M059J (cell line): ENCODE measurements at regions not wholly inside any gene's neighbourhood (a gene's known extent, or its start where the extent isn't known, plus 50 kb on each side); places are given as distances from the start of the nearest gene placed in this dataset.
"Not testable (repeated sequence)": the region's sequence is repeated elsewhere in the genome, so short reads cannot be mapped to it uniquely, and the experiment has no call there.

Source experiments
- DNase-seq: peaks from one replicate; pipeline ENCODE4 v3.0.0-alpha.2; 2012; ENCODE audit warnings: low read depth

DNA sequence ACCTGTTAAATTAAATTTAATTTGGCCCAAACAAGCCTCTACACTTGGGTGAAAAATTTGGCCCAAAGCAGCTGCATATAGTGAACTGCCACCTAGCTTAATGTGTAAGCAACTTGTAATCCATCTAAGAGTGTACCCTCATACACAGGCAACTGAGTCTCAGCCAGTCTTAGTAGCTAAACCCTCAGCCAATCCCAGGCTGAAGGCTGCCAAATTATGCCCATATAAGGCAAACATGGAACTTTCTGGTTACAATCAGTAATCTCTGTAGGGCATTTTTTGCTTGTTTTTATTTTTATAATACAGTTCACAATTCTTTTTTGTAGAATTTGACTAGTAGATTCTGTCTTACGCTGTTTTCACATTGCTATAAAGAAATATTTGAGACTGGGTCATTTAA is 958.7 kb downstream of the FSCB start:
- no peak for DNase-seq

DNA sequence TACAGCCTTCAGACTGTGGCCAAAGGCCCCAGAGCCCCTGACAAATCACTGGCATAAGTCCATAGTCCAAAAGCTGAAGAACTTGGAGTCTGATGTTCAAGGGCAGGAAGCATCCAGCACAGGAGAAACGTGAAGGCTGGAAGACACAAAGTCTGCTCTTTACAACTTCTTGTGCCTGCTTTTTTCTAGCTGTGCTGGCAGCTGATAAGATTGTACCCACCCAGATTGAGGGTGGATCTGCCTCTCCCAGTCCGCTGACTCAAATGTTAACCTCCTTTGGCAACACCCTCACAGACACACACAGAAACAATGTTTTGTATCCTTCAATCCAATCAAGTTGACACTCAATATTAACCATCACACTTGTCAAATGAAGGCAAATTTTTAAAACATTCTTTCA is 959.5 kb downstream of the FSCB start:
- not testable (repeated sequence) for DNase-seq

GRCh38 chr14:43541356-43541755 is 965.7 kb downstream of the FSCB start:
- no peak for DNase-seq

DNA sequence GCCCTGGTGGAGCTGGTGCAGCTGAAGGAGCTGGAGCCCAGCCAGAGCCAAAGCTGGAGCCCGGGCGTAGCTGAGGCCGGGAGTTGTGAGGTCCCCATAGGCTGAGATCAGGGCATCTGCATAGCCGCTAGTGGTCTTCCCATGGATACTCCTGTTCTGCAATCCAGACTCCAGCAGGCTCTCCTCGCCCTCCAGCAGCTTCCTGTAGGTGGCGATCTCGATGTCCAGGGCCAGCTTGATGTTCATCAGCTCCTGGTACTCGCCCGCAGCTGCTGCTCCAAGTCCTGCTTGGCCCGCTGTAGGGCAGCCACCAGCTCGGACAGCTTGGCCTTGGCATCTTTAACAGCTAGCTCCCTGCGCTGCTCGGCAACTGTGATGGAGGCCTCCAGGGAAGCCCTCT is 966.1 kb downstream of the FSCB start:
- DNase-seq, result no peak

GRCh38 chr14:43539210-43539609 is 967.9 kb downstream of the FSCB start:
- DNase-seq, result peak; percentile 19

- no peak for DNase-seq
These were observed 971.7 kb downstream of the FSCB start for GRCh38 chr14:43535231-43535838.

- DNase-seq, result no peak
These were observed 974.2 kb downstream of the FSCB start for GRCh38 chr14:43532825-43533416.

DNA sequence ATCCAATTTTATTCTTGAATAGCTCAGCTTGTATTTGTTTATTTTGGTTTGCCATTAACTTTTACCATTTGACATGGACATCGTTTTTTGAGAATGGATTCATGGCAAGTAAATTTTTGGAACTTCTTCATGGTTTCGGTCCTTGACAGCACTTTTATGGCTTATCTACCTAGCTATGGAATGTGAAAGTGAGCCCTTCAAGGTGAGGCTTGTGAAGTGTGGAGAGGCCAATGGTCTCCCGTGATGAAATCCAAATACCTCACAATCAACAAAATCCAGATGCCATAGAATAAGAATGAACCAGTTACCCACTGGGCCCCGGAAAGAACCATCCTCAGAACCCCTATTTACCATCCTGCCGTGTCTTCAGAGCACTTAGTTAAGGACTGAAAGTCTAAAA is 978.8 kb downstream of the FSCB start:
- DNase-seq, result no peak

GRCh38 chr14:43525658-43526057 is 981.4 kb downstream of the FSCB start:
- no peak for DNase-seq

DNA sequence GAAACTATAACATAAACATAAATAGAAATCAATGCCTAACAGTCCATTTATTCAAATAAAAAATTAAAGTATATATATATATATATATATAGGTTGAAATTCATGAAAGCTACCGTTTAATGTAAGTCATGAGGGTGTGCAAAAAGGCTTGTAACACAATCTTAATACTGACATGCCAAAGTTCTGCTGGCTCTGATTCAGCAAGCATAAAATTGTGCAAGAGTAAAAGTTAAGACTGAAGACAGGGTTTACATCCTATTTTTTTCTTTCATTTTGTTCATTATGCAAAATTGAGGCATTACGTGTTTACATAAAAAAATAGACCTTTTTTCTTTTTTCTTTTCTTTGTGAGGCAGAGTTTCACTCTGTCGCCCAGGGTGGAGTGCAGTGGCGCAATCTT is 984.2 kb downstream of the FSCB start:
- DNase-seq, result no peak

GRCh38 chr14:43522191-43522590 is 984.9 kb downstream of the FSCB start:
- DNase-seq, result no peak

- DNase-seq, result no peak
These were observed 1003.6 kb downstream of the FSCB start for GRCh38 chr14:43503508-43503907.

GRCh38 chr14:43492359-43492758 is 1014.7 kb downstream of the FSCB start:
- DNase-seq, result not testable (repeated sequence)

DNA sequence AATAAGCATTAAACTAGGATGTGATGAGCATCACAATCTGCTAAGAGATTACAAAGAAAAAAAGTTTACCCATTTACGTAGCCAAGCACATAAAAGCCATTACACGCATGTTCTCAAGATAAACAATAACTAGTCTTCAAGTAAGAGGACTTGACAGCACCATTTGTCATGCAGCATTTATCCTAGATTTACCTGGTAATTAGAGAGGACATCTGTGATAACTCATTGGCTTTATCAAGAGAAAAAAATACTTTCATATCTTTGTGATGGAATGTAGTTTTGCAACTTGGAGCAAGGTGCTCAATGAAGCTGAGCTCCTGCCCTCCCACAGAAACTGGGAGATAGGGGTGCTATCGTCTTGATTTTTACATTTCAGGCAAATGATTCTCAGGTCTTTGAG is 1023.7 kb downstream of the FSCB start:
- no peak for DNase-seq

DNA sequence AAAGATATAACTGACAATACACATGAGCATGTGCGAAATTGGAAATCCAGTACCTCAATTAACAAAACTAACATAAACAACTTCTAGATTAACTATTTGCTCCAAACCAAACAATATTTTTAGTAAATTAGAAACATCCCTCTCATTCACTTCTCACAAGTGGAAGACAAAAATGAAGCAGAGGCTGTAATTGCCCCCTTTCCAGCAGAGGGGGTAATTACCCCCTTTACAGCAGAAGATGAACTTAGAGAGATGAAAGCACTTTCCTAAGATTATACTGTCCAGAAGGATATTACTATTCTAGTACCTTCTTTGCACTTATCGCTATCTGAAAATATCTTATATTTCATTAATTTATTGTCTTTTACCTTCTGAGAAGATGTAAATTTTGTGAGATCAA is 1025.2 kb downstream of the FSCB start:
- DNase-seq, result no peak

DNA sequence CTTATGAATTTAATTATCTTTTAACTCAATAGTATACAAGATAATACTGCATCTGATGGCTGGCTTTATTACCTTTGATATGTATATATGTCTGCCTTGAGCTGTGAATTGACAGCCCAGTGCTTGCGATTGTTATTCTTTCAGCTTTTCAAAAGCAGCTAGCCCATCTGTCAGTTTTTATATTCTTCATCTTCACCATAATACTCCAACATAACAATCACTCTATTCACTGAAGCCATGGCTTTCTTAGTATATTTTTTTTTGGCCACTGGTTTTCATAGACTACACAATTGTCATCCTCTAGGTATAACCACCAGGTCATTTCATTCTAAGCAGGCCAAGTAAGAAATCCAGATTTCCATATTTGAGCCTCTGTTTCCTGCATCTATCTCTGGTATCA is 1026.1 kb downstream of the FSCB start:
- no peak for DNase-seq

GRCh38 chr14:43479596-43480195 is 1027.4 kb downstream of the FSCB start:
- no peak for DNase-seq

DNA sequence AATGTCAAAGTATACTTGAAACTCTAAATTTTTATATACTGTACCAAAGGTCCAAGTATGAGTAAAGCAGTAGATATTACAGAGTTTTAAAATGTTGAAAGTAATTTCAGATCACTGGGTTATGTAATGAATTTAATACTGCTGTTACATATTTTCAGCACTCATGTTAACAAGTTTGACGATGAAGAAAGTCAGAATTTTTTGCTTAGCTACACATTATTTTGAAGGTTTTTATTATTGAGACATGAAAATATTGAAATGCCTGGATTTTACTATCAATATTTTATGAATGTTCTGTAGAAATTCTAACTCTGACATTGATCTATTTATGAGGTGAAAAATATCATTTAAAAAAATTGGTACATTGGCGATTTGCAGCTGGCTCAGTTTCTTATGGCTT is 1030.3 kb downstream of the FSCB start:
- no peak for DNase-seq

GRCh38 chr14:43475757-43476156 is 1031.3 kb downstream of the FSCB start:
- peak; percentile 1 for DNase-seq

GRCh38 chr14:43471595-43471994 is 1035.5 kb downstream of the FSCB start:
- DNase-seq, result no peak

DNA sequence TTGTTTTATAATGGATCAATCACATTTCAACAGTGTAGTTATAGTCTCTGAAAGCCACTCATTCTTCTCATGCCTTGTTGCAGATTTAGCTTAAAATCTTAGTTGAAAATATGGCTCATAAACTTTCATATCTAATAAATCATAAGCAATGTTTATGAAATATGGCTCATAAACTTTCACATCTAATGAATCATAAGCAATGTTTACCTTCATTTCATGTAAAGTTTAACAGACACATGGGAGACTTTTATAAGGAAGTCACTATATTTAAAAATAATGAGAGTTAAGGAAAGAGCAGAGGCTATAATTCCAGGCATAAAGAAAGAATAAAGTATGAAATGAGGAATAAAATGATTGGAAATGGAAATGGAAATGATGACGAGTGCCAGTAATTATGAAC is 1042.1 kb downstream of the FSCB start:
- no peak for DNase-seq

GRCh38 chr14:43449291-43449690 is 1057.8 kb downstream of the FSCB start:
- DNase-seq, result peak; percentile 1

- DNase-seq, result no peak
These were observed 1069.0 kb downstream of the FSCB start for GRCh38 chr14:43438056-43438455.

DNA sequence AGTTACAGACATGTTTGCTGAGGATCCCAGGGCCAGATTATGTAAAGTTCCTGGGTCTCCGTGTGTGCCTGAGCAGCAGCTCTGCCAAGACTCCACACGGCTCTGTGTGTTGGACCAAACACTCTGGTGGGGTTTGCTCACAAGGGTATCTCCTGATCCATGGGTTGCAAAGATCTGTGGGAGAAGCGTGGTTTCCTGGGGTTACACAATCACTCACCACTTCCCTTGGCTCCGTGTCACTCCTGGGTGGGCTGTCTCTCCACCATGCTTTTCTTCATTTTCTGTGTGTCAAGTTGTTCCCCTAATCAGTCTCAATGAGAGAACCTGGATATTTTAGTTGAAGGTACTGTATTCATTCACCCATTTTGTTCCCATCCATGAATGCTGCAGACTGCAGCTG is 1088.8 kb downstream of the FSCB start:
- no peak for DNase-seq
